Neural cell (in vitro differentiated cells): ENCODE measurements at regions not wholly inside any gene's neighbourhood (a gene's known extent, or its start where the extent isn't known, plus 50 kb on each side); places are given as distances from the start of the nearest gene placed in this dataset.

Experiments
- H2AFZ ChIP-seq: fragments of 200-600, 300-800 bp; sonication (generic), shearing (Covaris generic); 2 replicates; pipeline ENCODE4 v1.6.0; 2014; ENCODE audit warnings: low read depth, mild to moderate bottlenecking, antibody characterized with exemption, low read length, moderate library complexity
- H3F3A ChIP-seq: fragments of 200-600 bp; shearing (Covaris generic); 2 replicates; pipeline ENCODE4 v1.6.1; 2016; ENCODE audit warnings: mild to moderate bottlenecking, moderate library complexity, mixed read lengths, antibody characterized with exemption, low read length; ENCODE audit not compliant: insufficient read depth, poor library complexity, severe bottlenecking
- H3K27ac ChIP-seq: fragments of 200-600, 300-800 bp; sonication (generic), shearing (Covaris generic); 2 replicates; pipeline ENCODE4 v1.5.1; 2014; ENCODE audit warnings: mild to moderate bottlenecking, low read length, moderate library complexity
- H3K27me3 ChIP-seq: fragments of 300-800, 200-600 bp; sonication (generic), shearing (Covaris generic); 2 replicates; pipeline ENCODE4 v1.6.0; 2014; ENCODE audit warnings: mild to moderate bottlenecking, low read depth, low read length, moderate library complexity; ENCODE audit not compliant: insufficient read depth
- H3K36me3 ChIP-seq: fragments of 300-800, 200-600 bp; sonication (generic), shearing (Covaris generic); 2 replicates; pipeline ENCODE4 v1.5.1; 2014; ENCODE audit warnings: mild to moderate bottlenecking, antibody characterized with exemption, low read length, moderate library complexity; ENCODE audit not compliant: insufficient read depth
- H3K4me2 ChIP-seq: fragments of 300-800, 200-600 bp; sonication (generic), shearing (Covaris generic); 2 replicates; pipeline ENCODE4 v1.6.0; 2014; ENCODE audit warnings: mild to moderate bottlenecking, low read length
- H3K4me3 ChIP-seq: fragments of 300-800, 200-600 bp; sonication (generic), shearing (Covaris generic); 2 replicates; pipeline ENCODE4 v1.5.1; 2014; ENCODE audit warnings: mild to moderate bottlenecking, low read length, moderate library complexity
- H3K79me2 ChIP-seq: fragments of 200-600 bp; shearing (Covaris generic); replicated peaks from 2 replicates; pipeline ENCODE4 v1.6.0; 2014; ENCODE audit warnings: mild to moderate bottlenecking, low read length, moderate library complexity; ENCODE audit not compliant: insufficient read depth
- H3K9ac ChIP-seq: fragments of 300-800, 200-600 bp; sonication (generic), shearing (Covaris generic); 2 replicates; pipeline ENCODE4 v1.6.1; 2016; ENCODE audit warnings: mild to moderate bottlenecking, low read length, mixed read lengths
- H3K9me2 ChIP-seq: fragments of 200-600 bp; shearing (Covaris generic); 2 replicates; pipeline ENCODE4 v1.6.1; 2016; ENCODE audit warnings: mild to moderate bottlenecking, low read length, mixed read lengths; ENCODE audit not compliant: insufficient read depth
- H3K9me3 ChIP-seq: fragments of 200-600, 300-800 bp; sonication (generic), shearing (Covaris generic); 2 replicates; pipeline ENCODE4 v1.6.1; 2016; ENCODE audit warnings: mild to moderate bottlenecking, mixed run types, low read length, moderate library complexity, mixed read lengths
- H4K20me1 ChIP-seq: fragments of 200-600 bp; shearing (Covaris generic); 2 replicates; pipeline ENCODE4 v1.6.1; 2016; ENCODE audit warnings: mild to moderate bottlenecking, mixed run types; ENCODE audit not compliant: insufficient read depth
- CTCF ChIP-seq: fragments of 450-650 bp; IDR thresholded peaks from 2 replicates; pipeline ENCODE4 v1.5.1; 2014; ENCODE audit warnings: antibody characterized with exemption, mild to moderate bottlenecking, moderate library complexity; ENCODE audit not compliant: poor library complexity, severe bottlenecking
- EP300 ChIP-seq: fragments of 450-650 bp; conservative IDR thresholded peaks from 2 replicates; pipeline ENCODE4 v1.6.1; 2014; ENCODE audit warnings: antibody characterized with exemption, mild to moderate bottlenecking, moderate library complexity; ENCODE audit not compliant: poor library complexity, severe bottlenecking
- EZH2 ChIP-seq: fragments of 200-600, 300-800 bp; shearing (Covaris generic), sonication (generic); IDR thresholded peaks from 2 replicates; pipeline ENCODE4 v1.6.1; 2014; ENCODE audit warnings: antibody characterized with exemption, low read length, borderline replicate concordance, mild to moderate bottlenecking; ENCODE audit not compliant: insufficient read depth, poor library complexity, severe bottlenecking
- MXI1 ChIP-seq: fragments of 450-650 bp; conservative IDR thresholded peaks from 2 replicates; pipeline ENCODE4 v1.6.1; 2014; ENCODE audit warnings: antibody characterized with exemption, mild to moderate bottlenecking; ENCODE audit not compliant: poor library complexity, severe bottlenecking
- POLR2AphosphoS5 ChIP-seq: IDR thresholded peaks from 2 replicates; pipeline ENCODE4 v1.6.1; 2012
- RAD21 ChIP-seq: fragments of 450-650 bp; conservative IDR thresholded peaks from 2 replicates; pipeline ENCODE4 v1.6.1; 2014; ENCODE audit warnings: antibody characterized with exemption, mild to moderate bottlenecking, moderate library complexity
- REST ChIP-seq: IDR thresholded peaks from 2 replicates; pipeline ENCODE4 v1.6.1; 2012; ENCODE audit warnings: borderline replicate concordance
- SMC3 ChIP-seq: fragments of 450-650 bp; conservative IDR thresholded peaks from 2 replicates; pipeline ENCODE4 v1.6.1; 2014; ENCODE audit warnings: antibody characterized with exemption, mild to moderate bottlenecking, moderate library complexity; ENCODE audit not compliant: poor library complexity
- TAF1 ChIP-seq: IDR thresholded peaks from 2 replicates; pipeline ENCODE4 v1.6.1; 2012; ENCODE audit warnings: low read depth

GRCh38 chr3:11907667-11908660 is 61.3 kb upstream of the TAMM41 start:
- TF ChIP-seq POLR2AphosphoS5 = no peak
- no peak for TF ChIP-seq MXI1
- no peak for TF ChIP-seq TAF1
- TF ChIP-seq SMC3 = no peak
- no peak for TF ChIP-seq EZH2
- TF ChIP-seq RAD21 = no peak
- no peak for TF ChIP-seq CTCF
- TF ChIP-seq EP300 = no peak
- TF ChIP-seq REST = no peak
- Histone ChIP-seq H3K79me2 (no peaks in the 10 kb centered on the region), H3K9me3 (no peaks in the 10 kb centered on the region), H3K36me3 (no peaks in the 10 kb centered on the region), H3F3A (no peaks in the 10 kb centered on the region), H3K4me2 (no peak overlapping the region), H3K9me2 (no peaks in the 10 kb centered on the region), H3K27ac (no peak overlapping the region), H3K9ac (no peak overlapping the region), H3K4me3 (no peak overlapping the region), H4K20me1 (no peaks in the 10 kb centered on the region), H2AFZ (no peak overlapping the region), H3K27me3 (no peaks in the 10 kb centered on the region)

GRCh38 chr3:11908981-11909698 is 62.5 kb upstream of the TAMM41 start:
- Histone ChIP-seq H3K79me2 (no peaks in the 10 kb centered on the region), H3K4me3 (no peak overlapping the region), H4K20me1 (no peaks in the 10 kb centered on the region), H3K27me3 (no peaks in the 10 kb centered on the region), H3K27ac (no peak overlapping the region), H3K9me3 (no peaks in the 10 kb centered on the region), H3K9me2 (no peaks in the 10 kb centered on the region), H3K4me2 (no peak overlapping the region), H2AFZ (no peak overlapping the region), H3K36me3 (no peaks in the 10 kb centered on the region), H3F3A (no peaks in the 10 kb centered on the region), H3K9ac (no peak overlapping the region)
- TF ChIP-seq TAF1 (no peak), SMC3 (no peak)
